ENCODE measurements at regions not wholly inside any gene's neighbourhood (a gene's known extent, or its start where the extent isn't known, plus 50 kb on each side); places are given as distances from the start of the nearest gene placed in this dataset.
"Not testable (repeated sequence)": the region's sequence is repeated elsewhere in the genome, so short reads cannot be mapped to it uniquely, and the experiment has no call there.

- no peak for DNase-seq
These were observed 587.6 kb upstream of the IL12A start for GRCh38 chr3:159401069-159401468.

GRCh38 chr3:159409711-159410110 lies 578.9 kb upstream of the IL12A start:
- DNase-seq = not testable (repeated sequence)

- no peak for DNase-seq
These were observed 575.3 kb upstream of the IL12A start for GRCh38 chr3:159413319-159413718.

- DNase-seq = no peak
These were observed 571.8 kb upstream of the IL12A start for GRCh38 chr3:159416856-159417255.

GRCh38 chr3:159417761-159418160 lies 570.9 kb upstream of the IL12A start:
- DNase-seq = no peak

GRCh38 chr3:159418571-159419526 lies 569.8 kb upstream of the IL12A start:
- DNase-seq = no peak

GRCh38 chr3:159429702-159430101 lies 558.9 kb upstream of the IL12A start:
- DNase-seq = no peak

- DNase-seq = no peak
These were observed 555.8 kb upstream of the IL12A start for GRCh38 chr3:159432682-159433340.

GRCh38 chr3:159439346-159439745 lies 549.3 kb upstream of the IL12A start:
- DNase-seq = no peak

GRCh38 chr3:159441279-159441678 lies 547.4 kb upstream of the IL12A start:
- DNase-seq = no peak

GRCh38 chr3:159443266-159443665 lies 545.4 kb upstream of the IL12A start:
- DNase-seq = no peak

GRCh38 chr3:159447841-159448240 lies 540.8 kb upstream of the IL12A start:
- no peak for DNase-seq

GRCh38 chr3:159448902-159449301 lies 539.7 kb upstream of the IL12A start:
- DNase-seq = no peak

GRCh38 chr3:159451067-159451466 lies 537.6 kb upstream of the IL12A start:
- no peak for DNase-seq

GRCh38 chr3:159451482-159451881 lies 537.2 kb upstream of the IL12A start:
- no peak for DNase-seq

- no peak for DNase-seq
These were observed 535.6 kb upstream of the IL12A start for GRCh38 chr3:159453036-159453435.

GRCh38 chr3:159453945-159454344 lies 534.7 kb upstream of the IL12A start:
- DNase-seq = no peak

GRCh38 chr3:159455741-159456181 lies 532.9 kb upstream of the IL12A start:
- DNase-seq = no peak

GRCh38 chr3:159458010-159458409 lies 530.6 kb upstream of the IL12A start:
- no peak for DNase-seq

GRCh38 chr3:159458982-159459381 lies 529.7 kb upstream of the IL12A start:
- DNase-seq = no peak

GRCh38 chr3:159472611-159473010 lies 516.0 kb upstream of the IL12A start:
- no peak for DNase-seq

- no peak for DNase-seq
These were observed 515.4 kb upstream of the IL12A start for GRCh38 chr3:159473206-159473605.

- no peak for DNase-seq
These were observed 508.6 kb upstream of the IL12A start for GRCh38 chr3:159480046-159480445.

Measured in NCI-H2107 (cell line).